GM12878 (cell line): ENCODE measurements at regions not wholly inside any gene's neighbourhood (a gene's known extent, or its start where the extent isn't known, plus 50 kb on each side); places are given as distances from the start of the nearest gene placed in this dataset.

Experiments
- ATAC-seq: fragments of 200-7000 bp; cut with Tn5 transposase; 3 replicates; pipeline ENCODE4 v1.9.1; 2020; ENCODE audit warnings: mild to moderate bottlenecking, moderate library complexity
- BruUV-seq: library from RNA; stranded (reverse); fragments of 400-500 nt; replicated peaks from 2 replicates; lab custom pipeline; 2021; lab: Mats Ljungman, UMichigan
- CTCF ChIA-PET: fragments of 300-600 bp; sonication (Branson Sonifier 250); formaldehyde crosslinking; extraction: SDS; loops from one replicate; lab custom pipeline; 2021; ENCODE audit warnings: inconsistent platforms; lab: Yijun Ruan, JAX
- POLR2A ChIA-PET: fragments of 350-600 bp; formaldehyde crosslinking; extraction: SDS; loops from one replicate; lab custom pipeline; 2021; ENCODE audit warnings: inconsistent platforms; lab: Charles Lee
- RAD21 ChIA-PET: fragments of 300-600 bp; sonication (Branson Sonifier 250); formaldehyde crosslinking; loops from one replicate; lab custom pipeline; 2023; ENCODE audit warnings: antibody characterized with exemption; ENCODE audit not compliant: unreplicated experiment; lab: Charles Lee
- SMC1A ChIA-PET: fragments of 300-600 bp; sonication (Branson Sonifier 250); formaldehyde crosslinking; loops from one replicate; lab custom pipeline; 2023; ENCODE audit not compliant: unreplicated experiment, uncharacterized antibody; lab: Charles Lee
- DNase-seq: peaks from one replicate; pipeline ENCODE4 v3.0.0-alpha.2; 2011; ENCODE audit warnings: low read depth, low spot score
- FAIRE-seq: peaks from 3 replicates; lab custom pipeline; 2011; peaks lifted over from hg19 to GRCh38; lab: Jason Lieb, UNC
- H2AFZ ChIP-seq: 2 replicates; pipeline ENCODE4 v1.6.0; 2011; ENCODE audit warnings: low read depth, low read length, control low read depth; ENCODE audit not compliant: control insufficient read depth
- H3K27ac ChIP-seq: 2 replicates; pipeline ENCODE4 v1.5.1; 2011; ENCODE audit warnings: control low read depth; ENCODE audit not compliant: control insufficient read depth, insufficient read depth
- H3K27me3 ChIP-seq, 2 experiments: replicated peaks in 1 of 2; 2 replicates each; pipeline versions ENCODE4 v1.6.0 to v1.6.1; 2011; ENCODE audit warnings: low read length in 1 of 2; ENCODE audit not compliant: control insufficient read depth in 2 of 2, insufficient read depth in 2 of 2
- H3K36me3 ChIP-seq, 2 experiments: 2 replicates each; pipeline ENCODE4 v1.5.1; 2011; ENCODE audit warnings: low read length in 1 of 2; ENCODE audit not compliant: control insufficient read depth in 2 of 2, insufficient read depth in 2 of 2
- H3K4me1 ChIP-seq: 2 replicates; pipeline ENCODE4 v1.6.1; 2011; ENCODE audit warnings: mild to moderate bottlenecking, low read length, moderate library complexity, mixed read lengths; ENCODE audit not compliant: control insufficient read depth, insufficient read depth
- H3K4me2 ChIP-seq: 2 replicates; pipeline ENCODE4 v1.6.0; 2011; ENCODE audit warnings: control low read depth; ENCODE audit not compliant: control insufficient read depth, insufficient read depth
- H3K4me3 ChIP-seq: fragments of 200-600 bp; sonication (generic); 2 replicates; pipeline ENCODE4 v1.5.1; 2016
- H3K79me2 ChIP-seq: 2 replicates; pipeline ENCODE4 v1.6.0; 2011; ENCODE audit warnings: low read length; ENCODE audit not compliant: control insufficient read depth, insufficient read depth
- H3K9ac ChIP-seq: 2 replicates; pipeline ENCODE4 v1.8.0; 2011; ENCODE audit warnings: low read length, control low read depth, mixed read lengths; ENCODE audit not compliant: control insufficient read depth, insufficient read depth
- H3K9me3 ChIP-seq: replicated peaks from 3 replicates; pipeline ENCODE4 v1.5.1; 2011; ENCODE audit warnings: mild to moderate bottlenecking, low read length; ENCODE audit not compliant: control insufficient read depth, insufficient read depth
- H4K20me1 ChIP-seq: 2 replicates; pipeline ENCODE4 v1.6.0; 2011; ENCODE audit not compliant: control insufficient read depth, insufficient read depth
- ATF2 ChIP-seq: IDR thresholded peaks from 2 replicates; pipeline ENCODE4 v1.6.1; 2012; ENCODE audit warnings: low read length, inconsistent platforms
- ATF7 ChIP-seq: fragments of 450-650 bp; IDR thresholded peaks from 2 replicates; pipeline ENCODE4 v1.6.1; 2016; ENCODE audit warnings: low read depth, mild to moderate bottlenecking
- CUX1 ChIP-seq: IDR thresholded peaks from 2 replicates; pipeline ENCODE4 v1.6.1; 2012; ENCODE audit warnings: improper control_type of control experiment, low read depth, low read length; ENCODE audit not compliant: insufficient replicate concordance
- E4F1 ChIP-seq: fragments of 450-650 bp; IDR thresholded peaks from 2 replicates; pipeline ENCODE4 v1.6.1; 2018; ENCODE audit warnings: borderline replicate concordance, mild to moderate bottlenecking; ENCODE audit not compliant: partially characterized antibody
- HCFC1 ChIP-seq: fragments of 150-350 bp; IDR thresholded peaks from 2 replicates; pipeline ENCODE4 v1.6.1; 2014; ENCODE audit warnings: low read length
- KDM1A ChIP-seq: fragments of 200-600 bp; sonication (generic); IDR thresholded peaks from 2 replicates; pipeline ENCODE4 v1.6.1; 2016; ENCODE audit warnings: borderline replicate concordance
- MAX ChIP-seq: IDR thresholded peaks from 2 replicates; pipeline ENCODE4 v1.6.1; 2012; ENCODE audit warnings: low read depth, low read length, improper control_type of control experiment
- MYB ChIP-seq: fragments of 150-350 bp; IDR thresholded peaks from 2 replicates; pipeline ENCODE4 v1.6.1; 2014; ENCODE audit warnings: mild to moderate bottlenecking, low read depth, low read length, borderline replicate concordance
- NR2C2 ChIP-seq: IDR thresholded peaks from 2 replicates; pipeline ENCODE4 v1.6.1; 2011; ENCODE audit warnings: borderline replicate concordance, low read depth; ENCODE audit not compliant: control insufficient read depth, insufficient read length
- PBX3 ChIP-seq: IDR thresholded peaks from 2 replicates; pipeline ENCODE4 v1.6.1; 2011; ENCODE audit warnings: mild to moderate bottlenecking, low read depth, low read length, moderate library complexity; ENCODE audit not compliant: insufficient replicate concordance
- RAD21 ChIP-seq: IDR thresholded peaks from 2 replicates; pipeline ENCODE4 v1.6.1; 2011; ENCODE audit warnings: mild to moderate bottlenecking, low read depth, low read length, moderate library complexity; ENCODE audit not compliant: insufficient read depth
- RCOR1 ChIP-seq: conservative IDR thresholded peaks from 2 replicates; pipeline ENCODE4 v1.6.1; 2012; ENCODE audit warnings: low read depth, low read length, improper control_type of control experiment
- SP1 ChIP-seq: IDR thresholded peaks from one replicate; pipeline ENCODE4 v1.6.1; 2011; ENCODE audit warnings: low read depth, low read length
- ZBED1 ChIP-seq: IDR thresholded peaks from 2 replicates; pipeline ENCODE4 v1.6.1; 2016; ENCODE audit warnings: borderline replicate concordance
- ZNF622 ChIP-seq: fragments of 450-650 bp; IDR thresholded peaks from 2 replicates; pipeline ENCODE4 v1.6.1; 2017; ENCODE audit warnings: mild to moderate bottlenecking, inconsistent platforms
- ZSCAN29 ChIP-seq: fragments of 450-650 bp; IDR thresholded peaks from 2 replicates; pipeline ENCODE4 v1.6.1; 2017; ENCODE audit warnings: mild to moderate bottlenecking, moderate library complexity
- WGBS: methylation state at CpG from one replicate; pipeline ENCODE4 v1.1.6; 2016; ENCODE audit warnings: low lambda C conversion rate; ENCODE audit not compliant: insufficient replicate concordance, insufficient coverage; ENCODE audit errors: missing lambda C conversion rate; 5-methylcytosine and 5-hydroxymethylcytosine counted together
- in situ Hi-C: fragments of 300-500 bp; cut with MboI; formaldehyde crosslinking; loops from 9 replicates; pipeline ENCODE4 v1.14.3; 2018; ENCODE audit warnings: mixed read lengths
- intact Hi-C: fragments of 100-400 bp; cut with micrococcal nuclease; formaldehyde crosslinking; loops from one replicate; pipeline ENCODE4 v1.14.2; 2022; ENCODE audit not compliant: unreplicated experiment

GRCh38 chr3:43196721-43197120 lies 89.6 kb upstream of the SNRK start:
- Histone ChIP-seq H3K4me3 (no peak overlapping the region), H3K36me3 (no peaks in the 10 kb centered on the region), H3K4me1 (no peaks in the 10 kb centered on the region), H3K79me2 (no peaks in the 10 kb centered on the region), H3K27ac (no peak overlapping the region), H3K9ac (no peak overlapping the region), H4K20me1 (no peaks in the 10 kb centered on the region), H3K4me2 (no peak overlapping the region), H3K9me3 (no peaks in the 10 kb centered on the region; the same call in 2 of the 3 replicates), H3K27me3 (no peaks in the 10 kb centered on the region; a peak in 2 of 4 replicates), H2AFZ (no peak overlapping the region)
- 63% methylated on average over 6 of the region's 6 CpGs for WGBS
- ChIA-PET RAD21 (no interaction called here), CTCF (no interaction called here), SMC1A (no interaction called here), POLR2A (no interaction called here)
- in situ Hi-C loops (no loop called here), intact Hi-C loops (no loop called here)
- DNase-seq (no peak), ATAC-seq (no peak), FAIRE-seq (no peak)
- BruUV-seq, result no TSS peak
- TF ChIP-seq RCOR1, result no peak
- no peak for TF ChIP-seq KDM1A
- TF ChIP-seq E4F1, result no peak
- no peak for TF ChIP-seq ZNF622
- no peak for TF ChIP-seq SP1
- TF ChIP-seq MAX, result no peak
- TF ChIP-seq ZSCAN29, result no peak
- no peak for TF ChIP-seq ATF2
- TF ChIP-seq CUX1, result no peak
- no peak for TF ChIP-seq MYB
- TF ChIP-seq NR2C2, result no peak
- TF ChIP-seq PBX3, result no peak
- no peak for TF ChIP-seq HCFC1
- TF ChIP-seq ZBED1, result no peak
- TF ChIP-seq ATF7, result no peak
- TF ChIP-seq RAD21, result no peak
